ENCODE measurements at regions not wholly inside any gene's neighbourhood (a gene's known extent, or its start where the extent isn't known, plus 50 kb on each side); places are given as distances from the start of the nearest gene placed in this dataset.

DNA sequence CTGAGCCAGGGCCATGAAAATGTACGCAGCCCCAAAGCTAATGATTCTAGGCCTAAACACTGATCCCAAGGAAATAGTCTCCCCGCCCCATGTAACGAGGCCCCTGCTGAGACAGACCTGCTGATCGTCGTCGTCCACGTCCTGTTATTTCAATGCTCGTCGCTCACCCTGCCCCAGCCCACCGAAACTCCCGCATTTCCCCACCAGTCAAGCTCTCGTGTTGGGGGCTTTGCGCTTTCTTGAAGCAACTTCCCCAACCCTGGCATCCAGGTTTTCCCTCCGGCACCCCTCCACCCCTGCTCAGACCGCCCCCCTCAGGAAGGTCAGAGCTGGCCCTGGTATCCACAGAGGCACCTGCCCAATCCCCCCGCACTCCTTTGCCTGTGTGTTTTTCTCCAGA, 58.8 kb upstream of the LINC01488 start:
- dilution Hi-C loops (cut with HindIII; ENCODE audit: low sequenced_read_pairs, unreplicated experiment) (no loop called here), in situ Hi-C loops (cut with MboI; ENCODE audit: low sequenced_read_pairs) (no loop called here), intact Hi-C loops (cut with micrococcal nuclease) (no loop called here)
- no peak overlapping the region for H3K18ac ChIP-seq (ENCODE audit: low read depth, low read length)
- ChIA-PET CTCF (no interaction called here), POLR2A (ENCODE audit: unreplicated experiment) (no interaction called here)
- 92% methylated on average over 8 of the region's 16 CpGs; no CpG with 5 or more reads in 1 of the 2 experiments for WGBS, 2 experiments (ENCODE audit: extremely low coverage in 2 of 2, insufficient read length in 1 of 2)
- peaks cover 3% of the 10 kb centered on the region for H3K9me3 ChIP-seq (ENCODE audit: control insufficient read depth, insufficient read depth, low read length)
- H2AFZ ChIP-seq (replicated peaks; ENCODE audit: low read length, poor library complexity): peak overlapping the region; percentile 49
- ATAC-seq (ENCODE audit: low read depth) (no peak), DNase-seq (no peak)
- peaks cover 14% of the 10 kb centered on the region for H3K4me1 ChIP-seq (ENCODE audit: control insufficient read depth, insufficient read depth, low read length)
- H4K8ac ChIP-seq (ENCODE audit: low read depth in 2 of 2, low read length in 2 of 2): peak overlapping the region in 1 of 2 experiments; percentile 66; a peak in 1 of 4 replicates
- peaks cover 25% of the 10 kb centered on the region for H3K9me1 ChIP-seq (ENCODE audit: insufficient read depth, low read length)
- H3K79me1 ChIP-seq (ENCODE audit: low read depth in 1 of 2, low read length in 2 of 2): peaks cover 0 to 22% of the 10 kb centered on the region in 2 experiments; a peak in 2 of 4 replicates
- H2BK5ac ChIP-seq (ENCODE audit: low read depth, low read length, poor library complexity, severe bottlenecking): no peak overlapping the region
- H3K36me3 ChIP-seq (ENCODE audit: control insufficient read depth, insufficient read depth, low read length): no peaks in the 10 kb centered on the region
- no peak overlapping the region for H3K9ac ChIP-seq (ENCODE audit: low read depth, low read length)
- TF ChIP-seq MAFK (IDR thresholded peaks at IDR 0.05; ENCODE audit: low read depth, low read length) (no peak), SMC3 (IDR thresholded peaks at IDR 0.05; ENCODE audit: low read depth, low read length) (no peak), MAZ (IDR thresholded peaks at IDR 0.05; ENCODE audit: borderline replicate concordance, low read depth, low read length) (no peak), RFX5 (IDR thresholded peaks at IDR 0.05; ENCODE audit: low read depth, low read length) (no peak), CHD1 (IDR thresholded peaks at IDR 0.05; ENCODE audit: low read depth, low read length) (no peak), RCOR1 (IDR thresholded peaks at IDR 0.05; ENCODE audit: insufficient replicate concordance, low read length) (no peak), POLR2A (IDR thresholded peaks at IDR 0.05; ENCODE audit: low read depth, low read length) (no peak), FOS (IDR thresholded peaks at IDR 0.05; ENCODE audit: low read depth, low read length) (no peak), RAD21 (IDR thresholded peaks at IDR 0.05; ENCODE audit: low read length) (no peak), MXI1 (IDR thresholded peaks at IDR 0.05; ENCODE audit: borderline replicate concordance, low read depth, low read length) (no peak), CEBPB (IDR thresholded peaks at IDR 0.05; ENCODE audit: low read depth, low read length) (no peak), NFE2L2 (IDR thresholded peaks at IDR 0.05; ENCODE audit: low read depth, low read length) (no peak)
- TF ChIP-seq, protein P1, sequence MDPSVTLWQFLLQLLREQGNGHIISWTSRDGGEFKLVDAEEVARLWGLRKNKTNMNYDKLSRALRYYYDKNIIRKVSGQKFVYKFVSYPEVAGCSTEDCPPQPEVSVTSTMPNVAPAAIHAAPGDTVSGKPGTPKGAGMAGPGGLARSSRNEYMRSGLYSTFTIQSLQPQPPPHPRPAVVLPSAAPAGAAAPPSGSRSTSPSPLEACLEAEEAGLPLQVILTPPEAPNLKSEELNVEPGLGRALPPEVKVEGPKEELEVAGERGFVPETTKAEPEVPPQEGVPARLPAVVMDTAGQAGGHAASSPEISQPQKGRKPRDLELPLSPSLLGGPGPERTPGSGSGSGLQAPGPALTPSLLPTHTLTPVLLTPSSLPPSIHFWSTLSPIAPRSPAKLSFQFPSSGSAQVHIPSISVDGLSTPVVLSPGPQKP (IDR thresholded peaks at IDR 0.05; ENCODE audit: borderline replicate concordance, low read depth, low read length): no peak
- TF ChIP-seq, protein P2, sequence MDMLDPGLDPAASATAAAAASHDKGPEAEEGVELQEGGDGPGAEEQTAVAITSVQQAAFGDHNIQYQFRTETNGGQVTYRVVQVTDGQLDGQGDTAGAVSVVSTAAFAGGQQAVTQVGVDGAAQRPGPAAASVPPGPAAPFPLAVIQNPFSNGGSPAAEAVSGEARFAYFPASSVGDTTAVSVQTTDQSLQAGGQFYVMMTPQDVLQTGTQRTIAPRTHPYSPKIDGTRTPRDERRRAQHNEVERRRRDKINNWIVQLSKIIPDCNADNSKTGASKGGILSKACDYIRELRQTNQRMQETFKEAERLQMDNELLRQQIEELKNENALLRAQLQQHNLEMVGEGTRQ (IDR thresholded peaks at IDR 0.05; ENCODE audit: low read depth, low read length): no peak
- TF ChIP-seq, protein P3, sequence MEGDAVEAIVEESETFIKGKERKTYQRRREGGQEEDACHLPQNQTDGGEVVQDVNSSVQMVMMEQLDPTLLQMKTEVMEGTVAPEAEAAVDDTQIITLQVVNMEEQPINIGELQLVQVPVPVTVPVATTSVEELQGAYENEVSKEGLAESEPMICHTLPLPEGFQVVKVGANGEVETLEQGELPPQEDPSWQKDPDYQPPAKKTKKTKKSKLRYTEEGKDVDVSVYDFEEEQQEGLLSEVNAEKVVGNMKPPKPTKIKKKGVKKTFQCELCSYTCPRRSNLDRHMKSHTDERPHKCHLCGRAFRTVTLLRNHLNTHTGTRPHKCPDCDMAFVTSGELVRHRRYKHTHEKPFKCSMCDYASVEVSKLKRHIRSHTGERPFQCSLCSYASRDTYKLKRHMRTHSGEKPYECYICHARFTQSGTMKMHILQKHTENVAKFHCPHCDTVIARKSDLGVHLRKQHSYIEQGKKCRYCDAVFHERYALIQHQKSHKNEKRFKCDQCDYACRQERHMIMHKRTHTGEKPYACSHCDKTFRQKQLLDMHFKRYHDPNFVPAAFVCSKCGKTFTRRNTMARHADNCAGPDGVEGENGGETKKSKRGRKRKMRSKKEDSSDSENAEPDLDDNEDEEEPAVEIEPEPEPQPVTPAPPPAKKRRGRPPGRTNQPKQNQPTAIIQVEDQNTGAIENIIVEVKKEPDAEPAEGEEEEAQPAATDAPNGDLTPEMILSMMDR (conservative IDR thresholded peaks at IDR 0.05; ENCODE audit: low read depth, low read length): no peak
- H3K4me2 ChIP-seq (ENCODE audit: low read depth, low read length): no peak overlapping the region
- peak overlapping the region; percentile 95 for H3K4ac ChIP-seq (ENCODE audit: low read depth, low read length)
- H3K23ac ChIP-seq (ENCODE audit: low read depth, low read length): no peak overlapping the region
- peak overlapping the region; percentile 97 for H2BK20ac ChIP-seq (ENCODE audit: low read depth, low read length)
- H4K20me1 ChIP-seq (ENCODE audit: insufficient read depth, low read length): no peaks in the 10 kb centered on the region
- no peak overlapping the region for H3K27ac ChIP-seq (ENCODE audit: insufficient read depth, low read length)
- no TSS peak for BruUV-seq (replicated peaks)
- peak overlapping the region; percentile 60; the same call in 1 of the 2 replicates for H3K14ac ChIP-seq (replicated peaks; ENCODE audit: low read depth, low read length)
- peak overlapping the region; percentile 83 for H4K91ac ChIP-seq (ENCODE audit: insufficient read depth, low read depth, low read length)
- H2AK9ac ChIP-seq (replicated peaks; ENCODE audit: low read depth, low read length, poor library complexity): no peak overlapping the region
- H3K4me3 ChIP-seq (ENCODE audit: insufficient read depth, low read depth, low read length): no peak overlapping the region
- H3K56ac ChIP-seq (ENCODE audit: extremely low read depth, insufficient read depth, low read length): no peak overlapping the region
- H2BK120ac ChIP-seq (ENCODE audit: low read depth, low read length): peak overlapping the region; percentile 90
- H2BK15ac ChIP-seq (ENCODE audit: low read depth, low read length): peak overlapping the region; percentile 95; the same call in 2 of the 3 replicates
- no peaks in the 10 kb centered on the region for H3K27me3 ChIP-seq (ENCODE audit: control insufficient read depth, insufficient read depth, low read length)
- H2AK5ac ChIP-seq (ENCODE audit: low read depth, low read length): peak overlapping the region; percentile 95
- H4K5ac ChIP-seq (ENCODE audit: low read depth, low read length): no peak overlapping the region; the same call in 1 of the 2 replicates

Data from IMR-90 (cell line).